HCT116 (cell line): ENCODE measurements at regions not wholly inside any gene's neighbourhood (a gene's known extent, or its start where the extent isn't known, plus 50 kb on each side); places are given as distances from the start of the nearest gene placed in this dataset.

Experiments
- ATAC-seq: fragments of 200-7000 bp; cut with Tn5 transposase; 2 replicates; pipeline ENCODE4 v1.9.1; 2020; ENCODE audit warnings: mild to moderate bottlenecking, moderate library complexity
- BruUV-seq: library from RNA; stranded (reverse); fragments of 400-500 nt; replicated peaks from 2 replicates; lab custom pipeline; 2021; lab: Mats Ljungman, UMichigan
- CTCF ChIA-PET: fragments of 300-600 bp; sonication (Branson Sonifier 250); formaldehyde crosslinking; loops from one replicate; lab custom pipeline; 2021; ENCODE audit warnings: antibody characterized with exemption; lab: Charles Lee
- POLR2A ChIA-PET: fragments of 300-600, 350-600 bp; sonication (Branson Sonifier 250); formaldehyde crosslinking; loops from one replicate; lab custom pipeline; 2021; ENCODE audit warnings: antibody characterized with exemption; lab: Charles Lee
- RAD21 ChIA-PET, 2 experiments: fragments of 300-600 bp; sonication (Branson Sonifier 250); formaldehyde crosslinking; loops; one replicate each; lab custom pipeline; 2023; ENCODE audit warnings: low total read pairs in 2 of 2; ENCODE audit not compliant: uncharacterized antibody in 2 of 2, unreplicated experiment in 2 of 2, low non-redundant PET in 1 of 2; lab: Charles Lee
- DNase-seq: peaks from one replicate; pipeline ENCODE4 v3.0.0-alpha.2; 2010; ENCODE audit warnings: low read depth, low spot score
- H2AFZ ChIP-seq: fragments of 200-600 bp; shearing (Covaris generic), sonication (generic); 2 replicates; pipeline ENCODE4 v1.6.1; 2017; ENCODE audit warnings: low read depth, mixed run types, mixed read lengths, antibody characterized with exemption, low read length; ENCODE audit not compliant: poor library complexity, severe bottlenecking
- H3K27ac ChIP-seq: 2 replicates; pipeline ENCODE4 v1.5.1; 2012; ENCODE audit warnings: low read depth, low read length
- H3K27me3 ChIP-seq: fragments of 200-600 bp; sonication (generic); 2 replicates; pipeline ENCODE4 v1.6.1; 2016; ENCODE audit warnings: mixed run types, low read length, mixed read lengths; ENCODE audit not compliant: insufficient read depth
- H3K36me3 ChIP-seq, 2 experiments: fragments of 200-500 bp in 1 of 2; fragments of 200-600 bp in 1 of 2; sonication (Bioruptor generic) in 1 of 2; sonication (generic) in 1 of 2; 2 replicates each; pipeline versions ENCODE4 v1.5.1 to v1.6.1; 2014 to 2016; ENCODE audit warnings: low read length in 2 of 2, inconsistent platforms in 1 of 2, mixed read lengths in 1 of 2, mixed run types in 1 of 2; ENCODE audit not compliant: insufficient read depth in 2 of 2, control insufficient read depth in 1 of 2
- H3K4me1 ChIP-seq, 2 experiments: fragments of 200-600 bp in 1 of 2; sonication (generic) in 1 of 2; 2 replicates each; pipeline versions ENCODE4 v1.5.1 to v1.6.1; 2012 to 2017; ENCODE audit warnings: low read length in 2 of 2, inconsistent platforms in 1 of 2, mild to moderate bottlenecking in 1 of 2, mixed read lengths in 1 of 2, mixed run types in 1 of 2, moderate library complexity in 1 of 2; ENCODE audit not compliant: insufficient read depth in 2 of 2, control insufficient read depth in 1 of 2
- H3K4me2 ChIP-seq: fragments of 200-600 bp; sonication (generic); 2 replicates; pipeline ENCODE4 v1.6.1; 2017; ENCODE audit warnings: mixed run types, low read length, mixed read lengths
- H3K4me3 ChIP-seq, 2 experiments: fragments of 200-600 bp in 1 of 2; sonication (generic) in 1 of 2; replicated peaks in 1 of 2; 2 replicates each; pipeline ENCODE4 v1.5.1; 2011 to 2016; ENCODE audit warnings: low read length in 2 of 2, control low read depth in 1 of 2, low read depth in 1 of 2, mild to moderate bottlenecking in 1 of 2, mixed read lengths in 1 of 2, mixed run types in 1 of 2
- H3K79me2 ChIP-seq: fragments of 200-600 bp; sonication (generic); 2 replicates; pipeline ENCODE4 v1.6.1; 2017; ENCODE audit warnings: mild to moderate bottlenecking, mixed run types, low read length, moderate library complexity, mixed read lengths; ENCODE audit not compliant: insufficient read depth
- H3K9ac ChIP-seq: fragments of 200-600 bp; sonication (generic); 2 replicates; pipeline ENCODE4 v1.6.1; 2016; ENCODE audit warnings: low read length, mixed read lengths
- H3K9me2 ChIP-seq: fragments of 200-600 bp; sonication (generic), shearing (Covaris generic); 2 replicates; pipeline ENCODE4 v1.6.1; 2017; ENCODE audit warnings: mixed run types, mild to moderate bottlenecking, moderate library complexity; ENCODE audit not compliant: insufficient read depth
- H3K9me3 ChIP-seq, 2 experiments: fragments of 200-500 bp in 1 of 2; fragments of 200-600 bp in 1 of 2; sonication (Bioruptor generic) in 1 of 2; sonication (generic) in 1 of 2; 2 replicates each; pipeline ENCODE4 v1.6.1; 2014 to 2017; ENCODE audit warnings: low read length in 2 of 2, mixed read lengths in 2 of 2, inconsistent platforms in 1 of 2, low read depth in 1 of 2, mild to moderate bottlenecking in 1 of 2, mixed run types in 1 of 2, moderate library complexity in 1 of 2; ENCODE audit not compliant: control insufficient read depth in 1 of 2, insufficient read depth in 1 of 2
- H4K20me1 ChIP-seq: fragments of 200-600 bp; sonication (generic), shearing (Covaris generic); 2 replicates; pipeline ENCODE4 v1.6.1; 2017; ENCODE audit warnings: mixed run types, mild to moderate bottlenecking, moderate library complexity; ENCODE audit not compliant: insufficient read depth
- EGR1 ChIP-seq: IDR thresholded peaks from 2 replicates; pipeline ENCODE4 v1.6.1; 2012; ENCODE audit warnings: low read depth
- EZH2 ChIP-seq: fragments of 200-600 bp; sonication (generic); IDR thresholded peaks from 2 replicates; pipeline ENCODE4 v1.6.1; 2017; ENCODE audit warnings: antibody characterized with exemption, mixed run types
- FOSL1 ChIP-seq: IDR thresholded peaks from 2 replicates; pipeline ENCODE4 v1.6.1; 2012; ENCODE audit warnings: low read depth
- MAX ChIP-seq: IDR thresholded peaks from 2 replicates; pipeline ENCODE4 v1.6.1; 2012
- REST ChIP-seq: IDR thresholded peaks from 2 replicates; pipeline ENCODE4 v1.6.1; 2012; ENCODE audit warnings: low read depth
- SIN3A ChIP-seq: IDR thresholded peaks from 2 replicates; pipeline ENCODE4 v1.6.1; 2012; ENCODE audit warnings: low read depth
- SP1 ChIP-seq: IDR thresholded peaks from 2 replicates; pipeline ENCODE4 v1.6.1; 2012; ENCODE audit warnings: low read depth
- ZFX ChIP-seq: fragments of 450-650 bp; IDR thresholded peaks from 2 replicates; pipeline ENCODE4 v1.6.1; 2017
- ZNF274 ChIP-seq: fragments of 200-500 bp; sonication (Bioruptor generic); IDR thresholded peaks from 2 replicates; pipeline ENCODE4 v1.6.1; 2014; ENCODE audit warnings: mild to moderate bottlenecking, low read depth, low read length, inconsistent platforms
- intact Hi-C: fragments of 100-400 bp; cut with micrococcal nuclease; formaldehyde crosslinking; loops from 2 replicates; pipeline ENCODE4 v1.10.0; 2022
- TF ChIP-seq, protein P1 (sequence below): IDR thresholded peaks from 2 replicates; pipeline ENCODE4 v1.6.1; 2012

DNA sequence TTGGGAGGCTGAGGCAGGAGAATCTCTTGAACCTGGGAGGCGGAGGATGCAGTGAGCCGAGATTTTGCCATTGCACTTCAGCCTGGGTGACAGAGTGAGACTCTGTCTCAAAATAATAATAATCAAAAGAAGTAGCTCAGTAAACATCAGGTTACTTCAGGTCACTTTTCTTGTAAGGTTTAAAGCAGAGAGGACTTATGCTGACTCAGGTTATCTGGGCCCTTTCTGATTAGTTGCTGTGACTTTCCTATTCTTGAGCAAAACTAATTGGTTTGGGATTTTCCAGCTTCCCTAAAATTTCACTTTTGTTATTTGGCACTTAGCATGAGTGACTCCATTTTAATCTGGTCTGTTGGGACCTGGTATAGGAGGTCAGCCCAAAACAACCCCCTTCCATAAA is 812.9 kb downstream of the NLGN4X start:
- intact Hi-C loops: no loop called here
- CTCF ChIA-PET: no interaction called here

More for the DNA sequence above, 812.9 kb downstream of the NLGN4X start:
- no peak overlapping the region for H3K27ac ChIP-seq
- no peaks in the 10 kb centered on the region for H3K4me1 ChIP-seq
- H3K4me3 ChIP-seq: no peak overlapping the region
- H3K9ac ChIP-seq: no peak overlapping the region
- H2AFZ ChIP-seq: no peak overlapping the region
- ChIA-PET RAD21 (no interaction called here), POLR2A (no interaction called here)
- no peaks in the 10 kb centered on the region for H3K36me3 ChIP-seq
- H3K4me2 ChIP-seq: no peak overlapping the region
- no peaks in the 10 kb centered on the region for H3K9me3 ChIP-seq
- no peaks in the 10 kb centered on the region for H3K27me3 ChIP-seq
- no peaks in the 10 kb centered on the region for H3K79me2 ChIP-seq
- DNase-seq (no peak), ATAC-seq (no peak)
- BruUV-seq: no TSS peak
- no peak for TF ChIP-seq EGR1
- no peak for TF ChIP-seq SP1
- TF ChIP-seq, protein P1, sequence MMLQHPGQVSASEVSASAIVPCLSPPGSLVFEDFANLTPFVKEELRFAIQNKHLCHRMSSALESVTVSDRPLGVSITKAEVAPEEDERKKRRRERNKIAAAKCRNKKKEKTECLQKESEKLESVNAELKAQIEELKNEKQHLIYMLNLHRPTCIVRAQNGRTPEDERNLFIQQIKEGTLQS: no peak
- no peak for TF ChIP-seq EZH2
- no peak for TF ChIP-seq ZNF274
- TF ChIP-seq REST: no peak
- TF ChIP-seq FOSL1: no peak
- no peak for TF ChIP-seq ZFX
- TF ChIP-seq SIN3A: no peak
- TF ChIP-seq MAX: no peak
- no peaks in the 10 kb centered on the region for H3K9me2 ChIP-seq
- no peaks in the 10 kb centered on the region for H4K20me1 ChIP-seq
